ENCODE measurements at regions not wholly inside any gene's neighbourhood (a gene's known extent, or its start where the extent isn't known, plus 50 kb on each side); places are given as distances from the start of the nearest gene placed in this dataset.

DNA sequence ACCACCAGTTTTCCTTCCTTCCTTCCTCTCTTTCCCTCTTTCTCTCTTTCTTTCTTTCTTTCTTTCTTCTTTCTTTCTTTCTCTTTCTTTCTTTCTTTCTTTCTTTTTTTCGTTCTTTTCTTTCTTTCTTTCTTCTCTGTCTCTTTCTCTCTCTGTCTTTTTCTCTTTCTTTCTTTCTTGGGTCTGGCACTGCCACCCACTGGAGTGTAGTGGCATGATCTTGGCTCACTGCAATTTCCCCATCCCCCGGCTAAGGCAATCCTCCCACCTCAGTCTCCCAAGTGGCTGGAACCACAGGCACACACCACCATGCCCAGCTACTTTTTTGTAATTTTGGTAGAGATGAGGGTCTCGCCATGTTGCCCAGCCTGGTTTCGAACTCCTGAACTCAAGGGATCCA is 51.6 kb upstream of the NHS start:
- no peak overlapping the region for H3K27ac Mint-ChIP-seq
- no peaks in the 10 kb centered on the region for H3K27me3 Mint-ChIP-seq
- no peak overlapping the region for H3K4me3 Mint-ChIP-seq
- DNase-seq (no peak), ATAC-seq (no peak)
- no peaks in the 10 kb centered on the region for H3K9me3 Mint-ChIP-seq
- H3K36me3 Mint-ChIP-seq (ENCODE audit: low read depth) = no peaks in the 10 kb centered on the region
- H3K4me1 Mint-ChIP-seq = no peaks in the 10 kb centered on the region
